K562 (cell line): ENCODE measurements at regions not wholly inside any gene's neighbourhood (a gene's known extent, or its start where the extent isn't known, plus 50 kb on each side); places are given as distances from the start of the nearest gene placed in this dataset.

Experiments
- CTCF ChIP-seq, 3 experiments: IDR thresholded peaks in 2 of 3; conservative IDR thresholded peaks in 1 of 3; 2 replicates each; pipeline ENCODE4 v1.5.1; 2011 to 2012; ENCODE audit warnings: low read length in 3 of 3, mild to moderate bottlenecking in 3 of 3, control low read depth in 2 of 3, improper control_type of control experiment in 1 of 3, inconsistent platforms in 1 of 3, low read depth in 1 of 3, mixed read lengths in 1 of 3, moderate library complexity in 1 of 3; ENCODE audit not compliant: insufficient read depth in 2 of 3
- POLR2AphosphoS5 ChIP-seq: IDR thresholded peaks from 2 replicates; pipeline ENCODE4 v1.6.1; 2011; ENCODE audit warnings: mild to moderate bottlenecking, low read depth, low read length, moderate library complexity; ENCODE audit not compliant: control insufficient read depth, insufficient read depth
- STAG1 ChIP-seq: sonication (generic); formaldehyde crosslinking; IDR thresholded peaks from 2 replicates; pipeline ENCODE4 v1.5.0; 2020; ENCODE audit warnings: missing genetic modification reagents, borderline replicate concordance

- TF ChIP-seq CTCF (IDR thresholded peaks at IDR 0.05 in 2 of 3, conservative IDR thresholded peaks at IDR 0.05 in 1 of 3; ENCODE audit: insufficient read depth in 2 of 3, low read depth in 1 of 3, low read length in 3 of 3) (no peak), POLR2AphosphoS5 (no peak), STAG1 (CRISPR knock-in tag) (no peak)
Measured at GRCh38 chr14:97295108-97295710, 498.0 kb downstream of the VRK1 start.
